Activated gamma-delta T cell treated with Interleukin-2 at 50 U/mL for 16 hours (primary cell): ENCODE measurements at regions not wholly inside any gene's neighbourhood (a gene's known extent, or its start where the extent isn't known, plus 50 kb on each side); places are given as distances from the start of the nearest gene placed in this dataset.

Experiments used
- DNase-seq: peaks from one replicate; pipeline ENCODE4 v3.0.0-alpha.2; 2020

DNA sequence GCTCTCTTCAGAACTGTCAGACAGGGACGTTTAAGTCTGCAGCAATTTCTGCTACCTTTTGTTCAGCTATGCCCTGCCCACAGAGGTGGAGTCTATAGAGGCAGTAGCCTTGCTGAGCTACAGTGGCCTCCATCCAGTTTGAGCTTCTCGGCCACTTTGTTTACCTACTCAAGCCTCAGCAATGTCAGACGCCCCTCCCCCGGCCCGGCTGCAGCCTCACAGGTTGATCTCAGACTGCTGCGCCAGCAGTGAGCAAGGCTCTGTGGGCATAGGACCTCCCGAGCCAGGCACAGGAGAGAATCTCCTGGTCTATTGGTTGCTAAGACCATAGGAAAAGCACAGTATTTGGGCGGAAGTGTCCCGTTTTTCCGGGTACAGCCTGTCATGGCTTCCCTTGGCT lies 89.9 kb upstream of the PDC start:
- DNase-seq: no peak

- DNase-seq: no peak
These were observed 80.1 kb upstream of the PDC start for GRCh38 chr1:186541003-186541402.

- no peak for DNase-seq
These were observed 79.6 kb upstream of the PDC start for GRCh38 chr1:186540521-186540920.

GRCh38 chr1:186536273-186536890 lies 75.5 kb upstream of the PDC start:
- DNase-seq: no peak

GRCh38 chr1:186535388-186536133 lies 74.6 kb upstream of the PDC start:
- DNase-seq: no peak

- DNase-seq: no peak
These were observed 73.5 kb upstream of the PDC start for GRCh38 chr1:186534401-186534800.

DNA sequence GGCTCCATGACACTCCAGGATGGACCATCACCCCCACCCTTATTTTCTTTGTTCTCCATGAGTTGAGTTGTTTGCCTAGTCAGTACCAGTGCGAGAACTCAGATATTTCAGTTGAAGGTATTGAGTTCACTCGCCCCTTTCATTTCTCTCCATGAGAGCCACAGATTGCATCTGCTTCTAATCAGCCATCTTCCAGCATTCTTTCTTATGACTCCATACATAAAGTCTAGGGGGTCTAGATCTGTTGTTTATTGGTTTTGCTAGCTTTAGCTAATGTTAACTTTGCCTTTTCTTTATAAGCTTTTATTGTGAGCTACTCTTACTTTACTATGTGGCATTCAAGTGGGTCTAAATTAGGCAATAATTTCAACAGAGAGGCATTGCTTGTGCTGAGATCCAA lies 71.6 kb upstream of the PDC start:
- no peak for DNase-seq

DNA sequence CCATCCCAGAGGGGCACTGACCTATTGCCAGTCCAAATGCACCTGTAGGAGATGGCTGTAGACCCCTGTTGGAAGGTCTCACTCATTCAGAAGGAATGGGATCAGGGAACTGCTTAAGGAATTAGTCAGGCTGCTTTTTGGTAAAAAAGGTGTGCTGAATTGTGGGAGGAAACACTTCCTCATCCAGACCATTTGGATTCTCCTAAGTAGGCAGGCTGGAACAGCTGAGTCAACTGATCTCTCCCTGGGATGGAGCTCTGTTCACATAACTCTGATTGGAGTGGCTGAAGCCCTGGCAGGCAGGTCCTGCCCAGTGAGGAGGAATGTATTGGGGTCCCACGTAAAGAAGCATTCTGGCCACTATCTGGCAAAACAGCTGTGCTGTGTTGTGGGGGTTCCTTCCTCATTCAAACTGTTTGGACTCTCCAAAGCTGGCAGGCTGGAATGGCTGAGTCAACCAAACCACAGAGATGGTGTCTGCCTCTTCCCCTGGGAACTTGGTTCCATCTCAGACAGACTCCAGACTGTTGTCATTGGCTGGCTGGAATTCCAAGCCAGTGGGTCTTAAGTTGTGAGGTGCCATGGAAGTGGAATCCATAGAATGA lies 70.7 kb upstream of the PDC start:
- DNase-seq: no peak

GRCh38 chr1:186530109-186530508 lies 69.2 kb upstream of the PDC start:
- DNase-seq: no peak

GRCh38 chr1:186519982-186520381 lies 59.1 kb upstream of the PDC start:
- no peak for DNase-seq

DNA sequence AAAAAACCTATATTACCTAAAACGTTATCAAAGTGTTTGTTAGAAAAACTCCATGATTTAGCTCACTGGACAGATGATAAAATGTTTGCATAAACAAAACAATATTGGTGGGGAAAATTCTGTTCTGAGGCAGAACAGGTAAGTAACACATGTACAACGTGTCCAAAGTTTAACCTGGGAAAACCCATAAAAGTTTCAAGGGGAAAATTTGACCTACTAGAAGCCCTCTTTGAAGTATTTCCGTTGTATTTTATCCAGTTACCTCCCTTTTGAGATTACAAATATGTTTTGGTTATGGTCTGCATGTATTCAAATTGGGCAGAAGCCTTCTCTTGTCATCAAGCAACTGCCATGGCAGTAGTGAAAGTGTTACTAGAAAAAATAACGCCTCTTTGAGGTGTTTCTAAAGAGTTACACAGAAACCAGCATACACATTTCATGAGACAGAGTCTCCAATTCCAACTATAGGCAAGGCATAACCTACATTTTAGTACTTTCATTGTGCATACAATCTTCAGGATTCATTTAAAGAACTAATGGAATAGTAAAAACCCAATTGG lies 58.0 kb upstream of the PDC start:
- DNase-seq: no peak

DNA sequence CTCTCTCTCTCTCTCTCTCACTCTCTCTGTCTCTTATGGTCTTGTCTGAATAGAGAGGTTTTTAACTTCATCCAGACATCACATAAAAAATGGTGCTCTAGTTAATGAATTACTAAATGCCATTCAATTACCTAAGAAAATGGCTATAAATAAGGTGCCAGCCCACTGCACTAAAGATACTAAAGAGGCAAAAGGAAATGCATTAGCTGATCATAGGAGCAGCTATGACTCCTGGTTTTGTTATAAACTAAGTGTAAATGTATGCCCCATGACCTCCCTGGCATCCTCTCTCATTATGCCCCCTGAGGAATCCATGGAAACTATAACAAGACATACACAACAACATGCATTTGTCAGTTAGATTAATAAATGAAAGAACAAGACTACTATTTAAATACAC lies 57.5 kb upstream of the PDC start:
- no peak for DNase-seq

- no peak for DNase-seq
These were observed 53.5 kb upstream of the PDC start for GRCh38 chr1:186514367-186514766.

DNA sequence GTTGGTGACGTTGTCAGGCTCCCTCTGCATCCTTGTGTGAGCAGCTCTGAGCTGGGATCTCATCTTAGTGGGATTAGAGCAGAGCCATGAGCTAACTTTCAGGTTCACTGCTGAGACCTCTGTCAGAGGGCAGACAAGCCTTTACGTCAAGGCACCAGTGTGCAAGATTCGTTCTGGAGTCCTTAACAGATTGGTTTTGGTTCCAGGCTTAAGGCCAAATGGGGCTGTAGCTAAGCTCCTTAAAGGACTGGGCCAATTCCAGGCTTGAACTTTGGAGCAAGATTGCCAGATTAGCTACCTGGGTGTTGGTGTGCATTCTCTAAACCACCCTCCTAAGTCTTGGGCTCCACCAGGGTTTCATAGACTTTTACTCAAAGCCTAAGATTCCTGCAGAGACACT lies 52.6 kb upstream of the PDC start:
- DNase-seq: no peak

GRCh38 chr1:186512698-186513457 lies 52.0 kb upstream of the PDC start:
- no peak for DNase-seq

DNA sequence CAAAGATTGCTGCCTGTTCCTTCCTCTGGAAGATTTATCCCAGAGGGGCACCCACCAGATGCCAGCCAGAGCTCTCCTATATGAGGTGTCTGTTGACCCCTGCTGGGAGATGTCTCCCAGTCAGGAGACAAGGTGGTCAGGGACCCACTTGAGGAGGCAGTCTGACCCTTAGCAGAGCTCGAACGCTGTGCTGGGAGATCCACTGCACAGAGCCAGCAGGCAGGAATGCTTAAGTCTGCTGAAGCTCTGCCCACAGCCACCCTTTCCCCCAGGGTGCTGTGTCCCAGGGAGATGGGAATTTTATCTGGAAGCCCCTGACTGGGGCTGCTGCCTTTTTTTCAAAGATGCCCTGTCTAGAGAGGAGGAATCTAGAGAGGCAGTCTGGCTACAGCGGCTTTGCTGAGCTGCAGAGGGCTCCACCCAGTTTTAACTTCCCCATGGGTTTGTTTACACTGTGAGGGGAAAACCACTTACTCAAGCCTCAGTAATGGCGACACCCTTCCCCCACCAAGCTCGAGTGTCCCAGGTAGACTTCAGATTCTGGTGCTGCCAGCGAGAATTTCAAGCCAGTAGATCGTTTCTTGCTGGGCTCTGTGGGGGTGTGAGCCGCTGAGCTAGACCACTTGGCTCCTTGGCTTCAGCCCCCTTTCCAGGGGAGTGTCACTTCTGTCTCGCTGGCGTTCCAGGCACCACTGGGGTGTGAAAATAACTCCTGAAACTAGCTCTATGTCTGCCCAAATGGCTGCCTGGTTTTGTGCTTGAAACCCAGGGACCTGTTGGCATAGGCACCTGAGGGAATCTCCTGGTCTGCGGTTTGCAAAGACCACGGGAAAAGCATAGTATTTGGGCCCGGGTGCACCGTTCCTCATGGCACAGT lies 51.1 kb upstream of the PDC start:
- no peak for DNase-seq
